ENCODE measurements at regions not wholly inside any gene's neighbourhood (a gene's known extent, or its start where the extent isn't known, plus 50 kb on each side); places are given as distances from the start of the nearest gene placed in this dataset.

DNA sequence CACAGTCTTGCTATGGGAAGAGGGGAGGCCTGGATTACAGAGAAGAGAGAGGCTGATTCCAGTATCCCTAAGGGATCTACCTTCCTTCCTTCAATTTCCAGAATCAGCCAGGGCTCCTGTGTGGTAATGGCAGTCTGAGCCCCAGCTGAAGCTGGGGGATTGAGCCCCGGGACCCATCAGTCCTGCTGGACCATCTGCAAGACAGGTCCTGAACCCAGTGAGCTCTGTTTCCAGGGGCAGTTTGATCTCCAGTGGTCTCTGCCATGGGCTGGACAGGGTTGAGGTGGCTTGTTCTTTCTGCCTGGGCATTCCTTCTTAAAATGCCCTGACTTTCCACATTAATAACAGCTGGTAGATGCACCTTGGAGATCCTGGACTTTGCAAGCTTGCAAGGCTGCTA lies 685.2 kb downstream of the TBL1XR1 start:
- no peaks in the 10 kb centered on the region for H3K27me3 ChIP-seq (ENCODE audit: insufficient read depth, poor library complexity, severe bottlenecking)
- H3K4me3 ChIP-seq (replicated peaks; ENCODE audit: insufficient read depth, low read length): no peak overlapping the region
- no peak for TF ChIP-seq POLR2AphosphoS5 (IDR thresholded peaks at IDR 0.05; ENCODE audit: low read depth)
- TF ChIP-seq, protein P1, sequence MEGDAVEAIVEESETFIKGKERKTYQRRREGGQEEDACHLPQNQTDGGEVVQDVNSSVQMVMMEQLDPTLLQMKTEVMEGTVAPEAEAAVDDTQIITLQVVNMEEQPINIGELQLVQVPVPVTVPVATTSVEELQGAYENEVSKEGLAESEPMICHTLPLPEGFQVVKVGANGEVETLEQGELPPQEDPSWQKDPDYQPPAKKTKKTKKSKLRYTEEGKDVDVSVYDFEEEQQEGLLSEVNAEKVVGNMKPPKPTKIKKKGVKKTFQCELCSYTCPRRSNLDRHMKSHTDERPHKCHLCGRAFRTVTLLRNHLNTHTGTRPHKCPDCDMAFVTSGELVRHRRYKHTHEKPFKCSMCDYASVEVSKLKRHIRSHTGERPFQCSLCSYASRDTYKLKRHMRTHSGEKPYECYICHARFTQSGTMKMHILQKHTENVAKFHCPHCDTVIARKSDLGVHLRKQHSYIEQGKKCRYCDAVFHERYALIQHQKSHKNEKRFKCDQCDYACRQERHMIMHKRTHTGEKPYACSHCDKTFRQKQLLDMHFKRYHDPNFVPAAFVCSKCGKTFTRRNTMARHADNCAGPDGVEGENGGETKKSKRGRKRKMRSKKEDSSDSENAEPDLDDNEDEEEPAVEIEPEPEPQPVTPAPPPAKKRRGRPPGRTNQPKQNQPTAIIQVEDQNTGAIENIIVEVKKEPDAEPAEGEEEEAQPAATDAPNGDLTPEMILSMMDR (IDR thresholded peaks at IDR 0.05; ENCODE audit: insufficient read depth, low read length): no peak
- no peak for TF ChIP-seq GABPA (IDR thresholded peaks at IDR 0.05; ENCODE audit: low read depth)
- no peak for TF ChIP-seq SPI1 (IDR thresholded peaks at IDR 0.05; ENCODE audit: borderline replicate concordance, low read depth)
- TF ChIP-seq, protein P2, sequence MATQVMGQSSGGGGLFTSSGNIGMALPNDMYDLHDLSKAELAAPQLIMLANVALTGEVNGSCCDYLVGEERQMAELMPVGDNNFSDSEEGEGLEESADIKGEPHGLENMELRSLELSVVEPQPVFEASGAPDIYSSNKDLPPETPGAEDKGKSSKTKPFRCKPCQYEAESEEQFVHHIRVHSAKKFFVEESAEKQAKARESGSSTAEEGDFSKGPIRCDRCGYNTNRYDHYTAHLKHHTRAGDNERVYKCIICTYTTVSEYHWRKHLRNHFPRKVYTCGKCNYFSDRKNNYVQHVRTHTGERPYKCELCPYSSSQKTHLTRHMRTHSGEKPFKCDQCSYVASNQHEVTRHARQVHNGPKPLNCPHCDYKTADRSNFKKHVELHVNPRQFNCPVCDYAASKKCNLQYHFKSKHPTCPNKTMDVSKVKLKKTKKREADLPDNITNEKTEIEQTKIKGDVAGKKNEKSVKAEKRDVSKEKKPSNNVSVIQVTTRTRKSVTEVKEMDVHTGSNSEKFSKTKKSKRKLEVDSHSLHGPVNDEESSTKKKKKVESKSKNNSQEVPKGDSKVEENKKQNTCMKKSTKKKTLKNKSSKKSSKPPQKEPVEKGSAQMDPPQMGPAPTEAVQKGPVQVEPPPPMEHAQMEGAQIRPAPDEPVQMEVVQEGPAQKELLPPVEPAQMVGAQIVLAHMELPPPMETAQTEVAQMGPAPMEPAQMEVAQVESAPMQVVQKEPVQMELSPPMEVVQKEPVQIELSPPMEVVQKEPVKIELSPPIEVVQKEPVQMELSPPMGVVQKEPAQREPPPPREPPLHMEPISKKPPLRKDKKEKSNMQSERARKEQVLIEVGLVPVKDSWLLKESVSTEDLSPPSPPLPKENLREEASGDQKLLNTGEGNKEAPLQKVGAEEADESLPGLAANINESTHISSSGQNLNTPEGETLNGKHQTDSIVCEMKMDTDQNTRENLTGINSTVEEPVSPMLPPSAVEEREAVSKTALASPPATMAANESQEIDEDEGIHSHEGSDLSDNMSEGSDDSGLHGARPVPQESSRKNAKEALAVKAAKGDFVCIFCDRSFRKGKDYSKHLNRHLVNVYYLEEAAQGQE (IDR thresholded peaks at IDR 0.05; ENCODE audit: insufficient replicate concordance, low read depth): no peak
- H3K27ac ChIP-seq (replicated peaks): no peak overlapping the region
- no peak for DNase-seq (ENCODE audit: low read depth in 1 of 2, low spot score in 1 of 2)

DNA sequence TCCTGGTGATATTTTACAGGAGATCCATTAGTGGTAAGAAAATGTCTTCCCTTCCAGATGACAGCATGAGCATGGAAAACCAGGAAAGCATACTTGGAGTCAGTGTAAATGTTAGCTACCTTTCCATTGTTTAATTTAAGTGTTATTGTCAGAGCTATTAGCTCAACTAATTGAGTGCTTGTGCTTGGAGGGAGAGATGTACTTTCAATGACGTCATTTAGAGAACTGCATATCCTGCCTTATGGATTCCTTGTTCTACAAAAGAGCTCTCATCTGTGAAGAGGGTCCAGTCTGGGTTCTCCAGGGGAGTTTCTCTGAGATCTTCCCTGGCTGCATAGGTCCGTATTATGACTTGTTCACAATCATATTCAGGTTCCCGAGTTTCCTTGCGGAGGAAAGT lies 687.2 kb downstream of the TBL1XR1 start:
- no peak for DNase-seq (ENCODE audit: low read depth in 1 of 2, low spot score in 1 of 2)
- Histone ChIP-seq H3K27me3 (ENCODE audit: insufficient read depth, poor library complexity, severe bottlenecking) (no peaks in the 10 kb centered on the region), H3K4me3 (replicated peaks; ENCODE audit: insufficient read depth, low read length) (no peak overlapping the region), H3K27ac (replicated peaks) (no peak overlapping the region)
- TF ChIP-seq POLR2AphosphoS5 (IDR thresholded peaks at IDR 0.05; ENCODE audit: low read depth) (no peak), SPI1 (IDR thresholded peaks at IDR 0.05; ENCODE audit: borderline replicate concordance, low read depth) (no peak), GABPA (IDR thresholded peaks at IDR 0.05; ENCODE audit: low read depth) (no peak)
- TF ChIP-seq, protein P1 (IDR thresholded peaks at IDR 0.05; ENCODE audit: insufficient read depth, low read length): no peak
- TF ChIP-seq, protein P2 (IDR thresholded peaks at IDR 0.05; ENCODE audit: insufficient replicate concordance, low read depth): no peak

DNA sequence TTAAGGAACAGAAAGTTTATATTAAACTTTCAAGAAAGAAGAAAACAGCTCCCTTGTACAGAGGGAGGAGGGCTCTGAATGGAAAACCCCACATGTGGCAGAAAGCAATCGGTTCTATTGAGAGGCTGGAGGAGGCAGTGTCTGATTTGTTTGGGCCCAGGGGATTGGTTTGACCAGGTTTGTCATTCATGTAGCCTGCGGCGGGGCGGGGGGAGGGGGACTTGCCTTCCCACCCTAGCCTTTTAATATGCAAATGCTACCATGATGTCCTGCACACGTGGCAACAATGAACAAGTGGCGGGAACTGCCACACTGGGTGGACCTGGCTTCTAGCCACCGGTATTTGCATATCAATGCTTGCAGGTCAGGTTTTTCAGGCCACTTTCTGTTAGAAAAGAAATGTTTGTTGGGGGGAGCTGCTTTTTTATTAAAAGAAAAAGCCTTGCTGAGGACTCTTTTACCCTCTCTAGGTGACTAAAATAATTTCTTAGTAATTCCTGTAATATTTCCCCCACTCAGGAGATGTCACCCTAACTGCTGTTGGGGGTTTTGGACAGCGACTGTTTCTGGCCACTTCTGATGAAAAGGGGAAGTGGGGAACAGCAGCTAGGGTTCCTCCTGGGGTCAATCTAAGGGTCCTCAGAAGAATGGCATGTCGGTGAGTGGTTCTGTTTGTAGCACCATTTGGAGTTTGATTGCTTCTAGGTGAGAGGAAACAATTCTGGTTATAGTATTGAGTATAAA lies 691.2 kb downstream of the TBL1XR1 start:
- DNase-seq (ENCODE audit: low read depth in 1 of 2, low spot score in 1 of 2): no peak
- Histone ChIP-seq H3K27ac (replicated peaks) (no peak overlapping the region), H3K4me3 (replicated peaks; ENCODE audit: insufficient read depth, low read length) (no peak overlapping the region), H3K27me3 (ENCODE audit: insufficient read depth, poor library complexity, severe bottlenecking) (no peaks in the 10 kb centered on the region)
- TF ChIP-seq POLR2AphosphoS5 (IDR thresholded peaks at IDR 0.05; ENCODE audit: low read depth) (no peak), SPI1 (IDR thresholded peaks at IDR 0.05; ENCODE audit: borderline replicate concordance, low read depth) (peak; percentile 40; the same call in 1 of the 2 replicates), GABPA (IDR thresholded peaks at IDR 0.05; ENCODE audit: low read depth) (no peak)
- TF ChIP-seq, protein P1 (IDR thresholded peaks at IDR 0.05; ENCODE audit: insufficient read depth, low read length): no peak
- TF ChIP-seq, protein P2 (IDR thresholded peaks at IDR 0.05; ENCODE audit: insufficient replicate concordance, low read depth): peak; percentile 32
